Astrocyte (in vitro differentiated cells and primary cell): ENCODE measurements at regions not wholly inside any gene's neighbourhood (a gene's known extent, or its start where the extent isn't known, plus 50 kb on each side); places are given as distances from the start of the nearest gene placed in this dataset.
"Not testable (repeated sequence)": the region's sequence is repeated elsewhere in the genome, so short reads cannot be mapped to it uniquely, and the experiment has no call there.

Experiments
- DNase-seq: peaks from one replicate; pipeline ENCODE4 v3.0.0-alpha.2; 2010; ENCODE audit warnings: low read depth
- FAIRE-seq: peaks from 2 replicates; lab custom pipeline; 2011; peaks lifted over from hg19 to GRCh38; lab: Jason Lieb, UNC
- H2AFZ ChIP-seq: 2 replicates; pipeline ENCODE4 v1.6.0; 2012; ENCODE audit warnings: low read depth, low read length, inconsistent platforms
- H3K27ac ChIP-seq: 2 replicates; pipeline ENCODE4 v1.5.1; 2011; ENCODE audit warnings: low read depth, low read length, inconsistent platforms
- H3K27me3 ChIP-seq: 2 replicates; pipeline ENCODE4 v1.6.0; 2011; ENCODE audit warnings: low read length, inconsistent platforms; ENCODE audit not compliant: insufficient read depth
- H3K36me3 ChIP-seq: 2 replicates; pipeline ENCODE4 v1.5.1; 2011; ENCODE audit warnings: low read length, inconsistent platforms; ENCODE audit not compliant: insufficient read depth
- H3K4me1 ChIP-seq: 2 replicates; pipeline ENCODE4 v1.5.1; 2011; ENCODE audit warnings: low read length, inconsistent platforms; ENCODE audit not compliant: insufficient read depth
- H3K4me2 ChIP-seq: 2 replicates; pipeline ENCODE4 v1.6.0; 2012; ENCODE audit warnings: low read length, inconsistent platforms
- H3K4me3 ChIP-seq: 2 replicates; pipeline ENCODE4 v1.5.1; 2011; ENCODE audit warnings: low read depth, mild to moderate bottlenecking, low read length, inconsistent platforms; ENCODE audit not compliant: insufficient read depth
- H3K79me2 ChIP-seq: 2 replicates; pipeline ENCODE4 v1.6.0; 2012; ENCODE audit warnings: mild to moderate bottlenecking, low read length, inconsistent platforms; ENCODE audit not compliant: insufficient read depth
- H3K9ac ChIP-seq: 2 replicates; pipeline ENCODE4 v1.6.0; 2012; ENCODE audit warnings: mild to moderate bottlenecking, low read length, inconsistent platforms
- H3K9me3 ChIP-seq: 2 replicates; pipeline ENCODE4 v1.5.1; 2012; ENCODE audit warnings: low read depth, mild to moderate bottlenecking, low read length, inconsistent platforms; ENCODE audit not compliant: insufficient read depth
- H4K20me1 ChIP-seq: 2 replicates; pipeline ENCODE4 v1.6.0; 2012; ENCODE audit warnings: low read length, inconsistent platforms; ENCODE audit not compliant: insufficient read depth
- H3K27ac Mint-ChIP-seq: one replicate; pipeline ENCODE4 v1.8.0; 2021; ENCODE audit warnings: mild to moderate bottlenecking, mixed read lengths; ENCODE audit not compliant: unreplicated experiment
- H3K27me3 Mint-ChIP-seq: one replicate; pipeline ENCODE4 v1.8.0; 2021; ENCODE audit warnings: low read depth, mixed read lengths; ENCODE audit not compliant: unreplicated experiment
- H3K36me3 Mint-ChIP-seq: one replicate; pipeline ENCODE4 v1.8.0; 2021; ENCODE audit warnings: low read depth, mixed read lengths; ENCODE audit not compliant: unreplicated experiment
- H3K4me1 Mint-ChIP-seq: one replicate; pipeline ENCODE4 v1.8.0; 2021; ENCODE audit warnings: low read depth, mixed read lengths; ENCODE audit not compliant: unreplicated experiment
- H3K4me3 Mint-ChIP-seq: one replicate; pipeline ENCODE4 v1.8.0; 2021; ENCODE audit warnings: mild to moderate bottlenecking, moderate library complexity, mixed read lengths; ENCODE audit not compliant: unreplicated experiment
- H3K9me3 Mint-ChIP-seq: one replicate; pipeline ENCODE4 v1.8.0; 2021; ENCODE audit warnings: mild to moderate bottlenecking, mixed read lengths; ENCODE audit not compliant: unreplicated experiment

DNA sequence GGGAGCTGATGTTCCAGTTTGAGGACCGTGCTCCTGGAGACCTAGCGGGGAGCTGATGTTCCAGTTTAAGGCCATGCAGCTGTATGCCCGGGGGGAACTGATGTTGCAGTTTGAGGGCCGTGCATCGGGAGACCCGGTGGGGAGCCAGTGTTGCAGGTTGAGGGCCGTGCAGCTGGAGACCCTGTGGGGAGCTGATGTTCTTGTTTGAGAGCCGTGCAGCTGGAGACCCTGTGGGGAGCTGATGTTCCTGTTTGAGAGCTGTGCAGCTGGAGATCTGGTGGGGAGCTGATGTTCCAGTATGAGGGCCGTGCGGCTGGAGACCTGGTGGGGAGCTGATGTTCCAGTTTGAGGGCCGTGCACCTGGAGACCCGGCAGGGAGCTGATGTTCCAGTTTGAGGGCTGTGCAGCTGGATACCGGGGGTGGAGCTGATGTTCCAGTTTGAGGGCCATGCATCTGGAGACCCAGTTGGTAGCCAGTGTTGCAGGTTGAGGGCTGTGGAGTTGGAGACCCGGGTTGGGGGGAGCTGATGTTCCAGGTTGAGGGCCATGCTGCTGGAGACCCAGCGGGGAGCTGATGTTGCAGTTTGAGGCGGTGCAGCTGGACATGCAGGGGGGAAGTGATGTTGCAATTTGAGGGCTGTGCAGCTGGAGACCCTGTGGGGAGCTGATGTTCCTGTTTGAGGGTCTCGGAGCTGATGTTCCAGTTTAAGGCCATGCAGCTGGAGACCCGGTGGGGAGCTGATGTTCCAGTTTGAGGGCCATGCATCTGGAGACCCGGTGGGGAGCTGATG is 64.4 kb upstream of the APOD start:
- H3K9me3 ChIP-seq, H3K27me3 Mint-ChIP-seq, H3K4me3 ChIP-seq, H3K27ac ChIP-seq, H3K9ac ChIP-seq, H3K4me1 ChIP-seq, H3K79me2 ChIP-seq, H3K27ac Mint-ChIP-seq, FAIRE-seq, H3K9me3 Mint-ChIP-seq, H3K4me1 Mint-ChIP-seq, H3K36me3 ChIP-seq, H3K4me3 Mint-ChIP-seq, DNase-seq, H3K4me2 ChIP-seq, H4K20me1 ChIP-seq, H2AFZ ChIP-seq, H3K36me3 Mint-ChIP-seq, H3K27me3 ChIP-seq: not testable (repeated sequence)

- not testable (repeated sequence) for H3K36me3 ChIP-seq, H3K9me3 ChIP-seq, H3K27me3 ChIP-seq, H3K36me3 Mint-ChIP-seq, H3K27ac Mint-ChIP-seq, H3K27me3 Mint-ChIP-seq, H4K20me1 ChIP-seq, H3K4me1 Mint-ChIP-seq, FAIRE-seq, H3K9me3 Mint-ChIP-seq, H3K27ac ChIP-seq, H3K4me1 ChIP-seq, DNase-seq, H3K4me3 ChIP-seq, H3K79me2 ChIP-seq, H2AFZ ChIP-seq, H3K9ac ChIP-seq, H3K4me2 ChIP-seq, H3K4me3 Mint-ChIP-seq
Observed at GRCh38 chr3:195645872-195646271, 62.1 kb upstream of the APOD start.

- not testable (repeated sequence) for H3K9me3 ChIP-seq, H3K4me1 Mint-ChIP-seq, H4K20me1 ChIP-seq, FAIRE-seq, H3K36me3 Mint-ChIP-seq, H3K27ac ChIP-seq, H3K4me2 ChIP-seq, H3K4me3 Mint-ChIP-seq, H3K4me1 ChIP-seq, H3K36me3 ChIP-seq, H3K27ac Mint-ChIP-seq, H3K9me3 Mint-ChIP-seq, H3K79me2 ChIP-seq, H3K27me3 Mint-ChIP-seq, H3K27me3 ChIP-seq, H2AFZ ChIP-seq, H3K9ac ChIP-seq, H3K4me3 ChIP-seq, DNase-seq
Observed at GRCh38 chr3:195643245-195643644, 59.5 kb upstream of the APOD start.

DNA sequence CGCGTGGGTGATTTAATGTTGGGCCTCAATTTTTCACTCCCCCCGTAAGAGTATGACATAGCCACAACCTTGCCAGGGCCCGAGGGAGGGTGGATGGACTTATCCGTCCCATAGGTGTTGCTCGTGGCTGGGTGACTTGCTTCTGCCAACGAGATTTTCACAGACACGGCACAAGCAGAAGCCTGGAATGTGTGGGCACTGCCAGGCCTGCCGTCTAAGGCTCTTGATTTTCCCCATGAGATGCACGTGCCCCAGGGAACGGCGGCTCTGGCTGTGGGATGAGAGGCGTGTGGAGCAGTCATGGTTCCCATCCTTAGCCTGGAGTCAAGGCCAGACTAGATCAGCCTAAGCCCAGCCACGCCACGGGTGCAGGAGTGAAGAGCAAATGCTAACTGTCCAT is 58.6 kb upstream of the APOD start:
- H3K4me3 Mint-ChIP-seq, FAIRE-seq: not testable (repeated sequence)

GRCh38 chr3:195638456-195638855 is 54.7 kb upstream of the APOD start:
- H3K27ac Mint-ChIP-seq, FAIRE-seq, H3K4me1 ChIP-seq, H3K27me3 ChIP-seq, H3K27ac ChIP-seq, H3K4me3 ChIP-seq, H3K4me3 Mint-ChIP-seq, H4K20me1 ChIP-seq, DNase-seq, H3K36me3 Mint-ChIP-seq, H3K9me3 ChIP-seq, H3K4me1 Mint-ChIP-seq, H3K9me3 Mint-ChIP-seq, H3K9ac ChIP-seq, H3K4me2 ChIP-seq, H3K36me3 ChIP-seq, H3K79me2 ChIP-seq, H3K27me3 Mint-ChIP-seq, H2AFZ ChIP-seq: not testable (repeated sequence)

More for the DNA sequence above, 58.6 kb upstream of the APOD start:
- H3K27me3 Mint-ChIP-seq, DNase-seq, H3K79me2 ChIP-seq, H3K4me3 ChIP-seq, H3K9me3 ChIP-seq, H3K9me3 Mint-ChIP-seq, H3K27ac ChIP-seq, H3K4me1 ChIP-seq, H3K27me3 ChIP-seq, H3K27ac Mint-ChIP-seq, H3K36me3 ChIP-seq, H3K9ac ChIP-seq, H3K36me3 Mint-ChIP-seq, H4K20me1 ChIP-seq, H2AFZ ChIP-seq, H3K4me2 ChIP-seq, H3K4me1 Mint-ChIP-seq: not testable (repeated sequence)

GRCh38 chr3:195637473-195638233 is 53.9 kb upstream of the APOD start:
- not testable (repeated sequence) for H3K27me3 ChIP-seq

More at GRCh38 chr3:195637473-195638233, 53.9 kb upstream of the APOD start:
- H3K9me3 ChIP-seq, H3K4me3 ChIP-seq, H3K4me2 ChIP-seq, H3K27me3 Mint-ChIP-seq, DNase-seq, H3K9ac ChIP-seq, H3K36me3 Mint-ChIP-seq, H4K20me1 ChIP-seq, H3K4me1 ChIP-seq, H2AFZ ChIP-seq, H3K27ac Mint-ChIP-seq, FAIRE-seq, H3K4me1 Mint-ChIP-seq, H3K36me3 ChIP-seq, H3K4me3 Mint-ChIP-seq, H3K9me3 Mint-ChIP-seq, H3K79me2 ChIP-seq, H3K27ac ChIP-seq: not testable (repeated sequence)
